ENCODE measurements at regions not wholly inside any gene's neighbourhood (a gene's known extent, or its start where the extent isn't known, plus 50 kb on each side); places are given as distances from the start of the nearest gene placed in this dataset.

DNA sequence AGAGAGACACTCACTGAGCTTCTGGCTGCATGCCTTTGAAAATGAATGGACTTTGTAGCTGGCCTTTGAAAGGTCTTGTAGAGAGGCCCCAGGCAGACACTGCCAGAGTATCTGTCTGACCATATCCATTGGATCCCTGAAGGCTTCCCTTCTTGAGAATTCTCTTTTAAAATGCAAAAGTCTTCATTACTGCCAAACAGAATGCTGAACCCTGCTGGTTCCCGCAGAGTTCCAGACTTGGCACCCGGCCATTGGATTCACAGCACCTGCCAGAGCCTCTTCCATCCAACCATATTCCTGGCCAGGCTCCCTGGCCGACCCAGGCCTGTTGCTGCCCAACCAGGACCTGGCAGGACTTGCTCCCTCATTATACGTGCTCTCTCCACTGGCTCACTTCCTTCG lies 182.5 kb downstream of the GXYLT1 start:
- ATAC-seq = no peak
- H3K36me3 Mint-ChIP-seq = no peaks in the 10 kb centered on the region
- H3K9me3 Mint-ChIP-seq = no peaks in the 10 kb centered on the region
- no peak overlapping the region for H3K27ac Mint-ChIP-seq
- DNase-seq (ENCODE audit: low spot score in 2 of 2) = no peak

DNA sequence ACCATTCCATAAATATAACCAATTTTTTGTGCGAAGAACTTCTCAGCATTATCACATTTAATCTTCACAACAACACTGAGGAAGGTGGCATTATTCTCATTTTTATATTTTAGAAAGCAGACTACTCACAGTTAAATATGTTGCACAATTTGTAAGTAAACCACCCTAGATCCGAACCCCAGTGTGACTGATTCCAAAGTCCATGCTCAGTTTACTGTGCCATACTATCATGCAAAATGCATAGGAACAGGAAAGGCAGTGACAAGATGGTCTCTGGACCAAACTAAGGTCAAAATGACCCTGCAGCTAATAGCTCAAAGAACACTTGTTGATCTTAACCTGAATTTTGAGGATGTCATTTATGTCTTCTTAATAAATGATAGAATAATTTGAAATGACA lies 185.4 kb downstream of the GXYLT1 start:
- DNase-seq (ENCODE audit: low spot score in 2 of 2) = no peak
- ATAC-seq = no peak
- H3K9me3 Mint-ChIP-seq = no peaks in the 10 kb centered on the region
- H3K27ac Mint-ChIP-seq = no peak overlapping the region
- H3K36me3 Mint-ChIP-seq = no peaks in the 10 kb centered on the region

- ATAC-seq (no peak), DNase-seq (ENCODE audit: low spot score in 2 of 2) (no peak)
- no peak overlapping the region for H3K27ac Mint-ChIP-seq
- H3K9me3 Mint-ChIP-seq = no peaks in the 10 kb centered on the region
- H3K36me3 Mint-ChIP-seq = no peaks in the 10 kb centered on the region
These were observed 188.3 kb downstream of the GXYLT1 start for GRCh38 chr12:41956353-41956752.

DNA sequence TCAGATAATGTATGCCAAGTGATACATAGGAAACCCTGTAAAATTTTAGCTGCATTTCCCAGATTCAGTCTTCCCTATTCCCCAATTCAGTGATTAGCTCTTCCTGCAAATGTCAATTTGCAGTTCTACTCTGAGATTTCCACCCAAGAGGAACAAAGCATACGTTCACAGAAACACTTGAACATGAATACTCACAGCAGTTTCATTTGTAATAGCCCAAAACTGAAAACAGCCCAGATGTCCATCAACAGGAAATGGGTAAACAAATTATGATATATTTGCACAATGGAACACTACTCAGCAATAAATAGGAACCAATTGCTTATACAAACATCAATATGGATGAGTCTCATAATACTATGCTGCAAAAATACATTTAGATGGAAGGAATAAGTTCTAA lies 194.2 kb downstream of the GXYLT1 start:
- Mint-ChIP-seq H3K36me3 (peaks cover 0 to 12% of the 10 kb centered on the region in 2 donors), H3K27ac (no peak overlapping the region), H3K9me3 (peaks cover 6 to 7% of the 10 kb centered on the region in 2 donors)
- ATAC-seq (no peak), DNase-seq (ENCODE audit: low spot score in 2 of 2) (no peak)

GRCh38 chr12:41946106-41946505 lies 198.6 kb downstream of the GXYLT1 start:
- no peak for DNase-seq (ENCODE audit: low spot score in 2 of 2)
- Mint-ChIP-seq H3K36me3 (peaks cover 0 to 18% of the 10 kb centered on the region in 2 donors), H3K27ac (no peak overlapping the region), H3K9me3 (peaks cover 6 to 12% of the 10 kb centered on the region in 2 donors)
- no peak for ATAC-seq

DNA sequence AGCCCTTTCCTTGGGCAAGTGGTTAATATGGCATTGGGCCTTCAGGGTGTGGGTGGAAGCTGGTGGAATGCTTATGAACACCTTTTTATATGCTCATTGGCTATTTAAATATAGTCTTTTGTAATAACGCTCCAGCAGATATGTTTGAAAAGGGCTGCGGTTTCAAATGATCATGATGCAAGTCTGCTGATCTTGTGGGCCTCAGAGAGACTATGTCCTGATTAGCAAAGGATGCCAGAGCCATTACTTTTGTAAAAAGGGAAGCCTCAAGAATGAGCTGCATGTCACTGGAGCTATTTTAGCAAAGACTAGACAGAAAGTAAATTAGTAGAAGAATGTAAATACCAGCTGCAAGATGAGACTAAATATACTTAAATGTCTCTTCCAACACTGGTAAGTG lies 200.5 kb downstream of the GXYLT1 start:
- ATAC-seq (no peak), DNase-seq (ENCODE audit: low spot score in 2 of 2) (no peak)
- H3K9me3 Mint-ChIP-seq = peaks cover 6 to 12% of the 10 kb centered on the region in 2 donors
- H3K36me3 Mint-ChIP-seq = peaks cover 0 to 18% of the 10 kb centered on the region in 2 donors
- H3K27ac Mint-ChIP-seq = no peak overlapping the region

DNA sequence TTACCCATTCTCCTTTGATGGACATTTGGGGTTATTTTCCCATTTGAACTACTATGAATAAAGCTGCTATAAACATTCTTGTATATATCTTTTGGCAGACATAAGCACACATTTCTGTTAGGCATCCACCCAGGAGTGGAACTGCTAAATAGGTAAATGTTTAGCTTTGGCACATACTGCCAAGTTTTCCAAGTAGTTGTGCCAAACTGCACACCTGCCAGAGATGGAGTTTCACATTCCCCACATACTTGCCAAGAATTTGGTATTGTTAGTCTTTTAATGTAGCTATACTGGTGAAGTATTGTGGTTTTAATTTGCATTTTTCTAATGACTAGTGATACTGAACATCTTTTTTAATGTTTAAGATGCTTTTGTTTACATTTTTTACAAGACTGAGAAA lies 201.0 kb downstream of the GXYLT1 start:
- Mint-ChIP-seq H3K27ac (no peak overlapping the region), H3K9me3 (peaks cover 6 to 12% of the 10 kb centered on the region in 2 donors), H3K36me3 (peaks cover 0 to 18% of the 10 kb centered on the region in 2 donors)
- ATAC-seq (no peak), DNase-seq (ENCODE audit: low spot score in 2 of 2) (no peak)

GRCh38 chr12:41942354-41942753 lies 202.3 kb downstream of the GXYLT1 start:
- no peak overlapping the region for H3K27ac Mint-ChIP-seq

GRCh38 chr12:41941079-41941478 lies 203.6 kb downstream of the GXYLT1 start:
- H3K9me3 Mint-ChIP-seq = peaks cover 0 to 8% of the 10 kb centered on the region in 2 donors
- DNase-seq (ENCODE audit: low spot score in 2 of 2) = no peak
- ATAC-seq = no peak
- H3K27ac Mint-ChIP-seq = no peak overlapping the region
- H3K36me3 Mint-ChIP-seq = peaks cover 0 to 12% of the 10 kb centered on the region in 2 donors

More at GRCh38 chr12:41942354-41942753, 202.3 kb downstream of the GXYLT1 start:
- no peak for DNase-seq (ENCODE audit: low spot score in 2 of 2)
- Mint-ChIP-seq H3K9me3 (peaks cover 6 to 12% of the 10 kb centered on the region in 2 donors), H3K36me3 (peaks cover 0 to 18% of the 10 kb centered on the region in 2 donors)
- ATAC-seq = no peak

DNA sequence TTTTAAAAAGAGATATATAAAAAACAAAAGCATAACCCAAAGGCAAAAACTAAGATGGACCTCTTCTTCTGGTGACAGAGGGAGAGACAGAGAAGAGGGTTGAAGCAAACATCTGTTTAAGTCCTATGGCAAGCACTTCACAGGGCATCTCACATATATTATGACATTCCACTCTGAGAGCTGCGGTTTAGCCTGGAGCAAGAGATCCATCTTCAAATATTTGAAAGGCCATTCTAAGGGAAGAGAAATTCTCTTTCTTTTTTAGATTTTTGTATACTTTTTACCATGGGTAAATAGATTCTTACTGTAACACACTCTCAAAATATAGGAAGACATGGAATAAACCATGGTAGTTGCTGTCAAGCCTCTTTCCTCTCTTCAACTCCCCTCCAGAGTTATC lies 204.1 kb downstream of the GXYLT1 start:
- Mint-ChIP-seq H3K27ac (no peak overlapping the region), H3K36me3 (peaks cover 0 to 7% of the 10 kb centered on the region in 2 donors)
- no peak for DNase-seq (ENCODE audit: low spot score in 2 of 2)

DNA sequence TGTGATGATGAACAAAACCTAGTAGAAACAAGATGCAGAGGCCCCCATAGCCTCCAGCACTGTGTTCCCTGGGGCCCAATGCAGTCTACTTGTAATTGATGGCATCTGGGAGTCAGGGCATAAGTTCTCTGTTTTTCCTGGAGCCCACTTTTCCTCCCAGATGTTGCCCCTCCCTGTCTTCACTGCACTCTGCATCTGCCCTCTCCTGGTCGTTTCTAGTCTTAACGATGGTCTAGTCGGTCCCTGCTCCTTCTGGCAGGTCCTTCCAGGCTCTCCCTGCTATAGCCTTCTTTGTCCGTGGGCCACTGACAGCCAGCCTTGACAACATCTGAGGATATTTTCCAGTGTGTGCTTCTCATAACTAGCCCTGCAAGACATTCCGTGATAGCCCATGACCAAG lies 208.3 kb downstream of the GXYLT1 start:
- no peaks in the 10 kb centered on the region for H3K9me3 Mint-ChIP-seq
- DNase-seq (ENCODE audit: low spot score in 2 of 2) (no peak), ATAC-seq (no peak)
- H3K36me3 Mint-ChIP-seq = peaks cover 4% of the 10 kb centered on the region in 2 donors
- H3K27ac Mint-ChIP-seq = no peak overlapping the region

More for the DNA sequence above, 204.1 kb downstream of the GXYLT1 start:
- H3K9me3 Mint-ChIP-seq = peaks cover 0 to 6% of the 10 kb centered on the region in 2 donors
- ATAC-seq = no peak

DNA sequence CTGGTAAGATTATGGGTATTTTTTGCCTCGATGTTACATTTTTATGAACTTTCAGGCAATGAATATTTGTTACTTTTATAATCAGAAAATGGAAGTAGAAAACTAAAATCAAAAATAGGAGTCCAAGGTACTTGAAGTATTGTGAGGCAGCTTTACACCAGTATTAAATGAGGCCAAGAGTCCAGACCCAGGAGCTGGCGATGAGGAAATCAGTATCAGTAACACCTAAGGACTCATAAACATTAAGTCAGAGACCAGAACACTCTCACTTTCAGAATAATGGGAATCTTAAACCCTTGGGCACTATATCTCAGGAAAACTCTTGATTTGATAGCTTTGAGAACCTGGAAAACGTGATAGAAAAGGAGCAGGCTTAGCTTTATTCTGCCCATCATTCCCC lies 208.8 kb downstream of the GXYLT1 start:
- no peak for DNase-seq (ENCODE audit: low spot score in 2 of 2)
- H3K27ac Mint-ChIP-seq = no peak overlapping the region
- no peaks in the 10 kb centered on the region for H3K9me3 Mint-ChIP-seq
- peaks cover 4% of the 10 kb centered on the region in 2 donors for H3K36me3 Mint-ChIP-seq
- no peak for ATAC-seq

DNA sequence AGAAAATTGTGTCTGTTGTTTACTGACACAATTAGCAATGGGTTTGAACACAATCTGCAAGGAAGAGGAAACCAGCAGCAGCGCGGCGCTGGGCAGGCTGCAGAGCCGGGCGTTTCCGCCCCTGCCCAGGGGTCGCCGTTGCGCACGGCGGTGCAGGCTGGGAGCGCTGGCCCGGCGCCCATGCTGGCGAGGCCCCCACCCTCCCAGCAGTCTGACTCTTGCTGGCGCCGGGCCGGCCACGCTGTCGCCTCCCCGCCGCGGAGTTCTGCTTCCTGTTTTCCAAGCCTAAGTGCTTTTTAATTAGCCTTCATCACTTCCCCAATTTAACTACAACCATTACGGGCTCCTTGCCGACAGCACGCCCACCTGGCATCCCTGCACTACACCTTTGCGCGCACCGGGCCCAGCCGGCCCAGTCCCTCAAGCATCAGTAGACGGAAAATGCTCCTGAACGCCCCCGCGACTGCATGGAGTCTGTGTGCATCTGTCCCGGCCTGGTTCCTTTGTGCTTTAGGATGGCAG lies 212.1 kb downstream of the GXYLT1 start:
- ATAC-seq (peak in 1 of 2 donors; percentile 47), DNase-seq (ENCODE audit: low spot score in 2 of 2) (no peak)
- Mint-ChIP-seq H3K27ac (no peak overlapping the region), H3K36me3 (peaks cover 4% of the 10 kb centered on the region in 2 donors), H3K9me3 (no peaks in the 10 kb centered on the region)

- DNase-seq (ENCODE audit: low spot score in 2 of 2) = no peak
- H3K9me3 Mint-ChIP-seq = no peaks in the 10 kb centered on the region
- no peak overlapping the region for H3K27ac Mint-ChIP-seq
- peaks cover 4% of the 10 kb centered on the region in 2 donors for H3K36me3 Mint-ChIP-seq
- no peak for ATAC-seq
These were observed 213.7 kb downstream of the GXYLT1 start for GRCh38 chr12:41930866-41931437.

DNA sequence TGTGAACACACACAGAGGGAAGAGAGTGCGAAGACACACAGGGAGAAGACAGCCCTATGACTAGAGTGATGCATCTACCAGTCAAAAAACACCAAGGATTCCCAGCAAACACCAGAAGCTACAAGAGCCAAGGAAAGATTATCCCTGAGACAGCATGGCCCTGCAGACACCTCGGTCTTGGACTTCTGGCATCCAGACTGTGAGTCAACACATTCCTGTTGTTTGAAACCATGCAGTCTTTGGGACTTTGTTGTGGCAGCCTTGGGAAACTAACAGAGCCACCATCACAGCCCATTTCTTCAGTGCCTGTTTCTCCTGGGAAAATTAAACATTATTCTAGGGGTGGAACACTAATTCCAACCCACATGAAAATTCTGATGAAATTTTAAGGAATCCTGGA lies 220.6 kb downstream of the GXYLT1 start:
- no peak for DNase-seq (ENCODE audit: low spot score in 2 of 2)
- H3K9me3 Mint-ChIP-seq = no peaks in the 10 kb centered on the region
- H3K27ac Mint-ChIP-seq = no peak overlapping the region
- no peaks in the 10 kb centered on the region for H3K36me3 Mint-ChIP-seq
- no peak for ATAC-seq

- no peak overlapping the region for H3K27ac Mint-ChIP-seq
- DNase-seq (ENCODE audit: low spot score in 2 of 2) (no peak), ATAC-seq (no peak)
- no peaks in the 10 kb centered on the region for H3K36me3 Mint-ChIP-seq
- no peaks in the 10 kb centered on the region for H3K9me3 Mint-ChIP-seq
These were observed 221.3 kb downstream of the GXYLT1 start for GRCh38 chr12:41923351-41923750.

DNA sequence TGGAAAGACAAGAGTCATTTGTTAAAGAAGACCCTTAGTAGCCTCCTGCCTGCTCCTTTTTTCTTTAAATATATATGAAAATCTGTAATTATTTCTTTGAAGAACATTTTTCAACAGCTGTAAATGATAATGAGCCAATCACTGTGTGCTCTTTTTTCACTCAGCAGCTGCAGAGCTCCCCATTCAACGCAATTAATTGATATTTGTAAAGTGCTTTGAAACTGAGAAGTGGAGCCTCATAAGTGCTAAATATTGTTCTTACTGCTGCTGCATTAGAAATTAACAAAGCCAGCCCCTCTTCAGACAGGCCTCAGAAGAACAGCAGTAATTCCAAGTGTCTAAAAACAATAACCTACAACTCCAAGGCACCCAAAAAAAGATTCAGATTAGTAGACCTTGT lies 224.3 kb downstream of the GXYLT1 start:
- Mint-ChIP-seq H3K9me3 (no peaks in the 10 kb centered on the region), H3K36me3 (no peaks in the 10 kb centered on the region)

DNA sequence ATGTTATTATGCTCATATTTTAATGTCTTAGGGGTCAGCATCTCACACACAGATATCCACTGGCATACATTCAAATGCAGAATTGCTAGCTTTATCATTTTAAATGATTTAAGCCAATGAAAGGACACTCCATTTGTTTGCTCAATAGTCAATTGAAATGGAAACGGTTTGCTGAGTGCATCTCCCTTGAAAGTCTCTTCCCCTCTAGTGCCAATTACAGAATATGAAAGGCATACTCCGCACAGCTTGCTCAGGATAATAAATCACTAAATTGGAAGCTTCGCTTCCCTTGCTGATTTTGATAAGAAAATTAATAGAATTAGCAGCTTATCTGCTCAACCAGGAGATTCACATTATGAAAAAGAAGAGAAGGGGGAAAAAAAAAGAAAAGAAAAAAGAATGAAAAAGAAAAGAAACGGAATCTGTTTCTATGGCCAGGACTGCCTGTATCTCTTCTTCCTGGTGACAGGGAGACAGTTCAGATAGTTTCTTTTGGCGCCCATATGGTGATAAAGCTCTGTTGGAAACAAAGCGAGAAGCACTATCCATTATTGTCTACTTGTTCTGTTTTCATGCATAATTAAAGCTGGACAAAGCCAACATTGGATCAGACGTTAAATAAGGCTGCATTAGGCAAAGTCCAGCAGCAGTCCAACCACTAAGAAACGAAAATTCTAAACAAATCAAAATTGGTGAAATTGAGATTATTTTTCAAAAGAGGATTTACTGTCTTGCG lies 225.0 kb downstream of the GXYLT1 start:
- DNase-seq (ENCODE audit: low spot score in 2 of 2) (no peak), ATAC-seq (no peak)
- H3K27ac Mint-ChIP-seq = no peak overlapping the region
- H3K9me3 Mint-ChIP-seq = no peaks in the 10 kb centered on the region
- no peaks in the 10 kb centered on the region for H3K36me3 Mint-ChIP-seq

More for the DNA sequence above, 224.3 kb downstream of the GXYLT1 start:
- no peak overlapping the region for H3K27ac Mint-ChIP-seq
- DNase-seq (ENCODE audit: low spot score in 2 of 2) (no peak), ATAC-seq (no peak)

All from activated naive CD4-positive, alpha-beta T cell treated with anti-CD3 and anti-CD28 coated beads, Interleukin-2, amount 50 U/mL, for 72 hours (primary cell).